GM19397 (cell line): ENCODE measurements at regions not wholly inside any gene's neighbourhood (a gene's known extent, or its start where the extent isn't known, plus 50 kb on each side); places are given as distances from the start of the nearest gene placed in this dataset.
A peak's percentile ranks its signal among the peaks of the same experiment; 100 is the strongest.

Experiments
- ATAC-seq: cut with Tn5 transposase; IDR thresholded peaks from one replicate; pipeline ENCODE4 v1.9.1; 2021; ENCODE audit warnings: mild to moderate bottlenecking, moderate library complexity; ENCODE audit not compliant: unreplicated experiment

GRCh38 chr3:20353286-20353685 lies 167.3 kb upstream of the SGO1 start:
- ATAC-seq: no peak

DNA sequence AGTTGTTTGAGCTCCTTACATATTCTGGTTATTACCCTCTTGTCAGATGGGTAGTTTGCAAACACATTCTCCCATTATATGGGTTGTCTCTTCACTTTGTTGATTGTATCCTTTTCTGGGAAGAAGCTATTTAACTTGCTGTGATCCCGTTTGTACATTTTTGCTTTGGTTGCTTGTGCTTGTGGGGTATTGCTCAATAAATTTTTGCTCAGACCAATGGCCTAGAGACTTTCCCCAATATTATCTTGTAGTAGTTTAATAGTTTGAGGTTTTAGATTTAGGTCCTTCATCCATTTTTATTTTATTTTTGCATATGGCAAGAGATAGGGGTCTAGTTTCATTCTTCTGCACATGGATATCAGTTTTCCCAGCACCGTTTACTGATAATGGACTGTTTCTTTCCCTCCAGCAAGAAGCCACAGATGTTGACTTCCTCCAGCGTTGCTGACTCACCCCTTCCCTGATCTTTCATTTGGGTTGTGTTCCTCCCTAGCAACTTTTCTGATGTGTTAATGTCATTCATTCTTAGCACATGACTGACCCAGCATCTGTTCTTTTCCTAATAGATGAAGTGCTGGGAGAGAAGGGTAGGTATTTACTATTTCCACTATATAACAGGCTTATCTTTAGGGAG lies 166.7 kb upstream of the SGO1 start:
- no peak for ATAC-seq

- no peak for ATAC-seq
Measured at GRCh38 chr3:20350449-20350848, 164.4 kb upstream of the SGO1 start.

DNA sequence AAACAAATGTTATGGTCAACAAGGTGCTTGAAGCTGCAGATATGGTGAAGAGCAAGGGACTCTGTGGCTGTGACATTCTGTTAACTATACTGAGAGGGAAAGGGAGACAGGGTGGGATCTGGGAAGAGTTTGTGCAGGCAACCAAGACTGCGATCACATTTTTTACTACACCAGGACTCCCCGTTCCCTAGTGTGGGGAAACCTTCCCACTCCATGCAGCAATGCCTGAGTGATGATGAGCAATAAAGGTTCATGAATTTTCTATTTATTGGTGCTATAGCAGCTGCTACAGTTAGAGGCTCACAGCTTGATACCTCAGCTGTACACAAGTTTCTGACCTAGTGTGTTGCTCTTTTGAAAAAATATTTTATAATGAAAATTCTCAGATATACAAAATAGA lies 160.9 kb upstream of the SGO1 start:
- ATAC-seq: no peak

DNA sequence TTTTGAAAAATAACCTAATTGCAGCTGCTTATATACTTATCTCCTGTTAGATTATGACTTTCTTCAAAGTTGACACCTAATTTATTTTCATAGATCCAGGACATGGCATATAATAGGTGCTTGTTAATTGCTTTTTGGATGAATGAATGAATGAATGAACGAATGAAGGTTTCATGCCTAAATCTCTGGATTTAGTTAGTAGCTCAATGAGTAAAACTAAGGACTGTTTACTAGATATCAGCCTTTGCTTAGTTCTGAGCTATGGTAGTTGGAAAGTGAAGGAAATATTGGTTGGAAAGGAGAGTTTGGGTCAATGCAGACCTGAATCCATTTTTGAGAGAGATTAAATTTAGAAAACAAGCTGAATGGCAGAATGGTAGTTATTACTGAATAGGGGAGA lies 160.4 kb upstream of the SGO1 start:
- no peak for ATAC-seq

- no peak for ATAC-seq
Measured at GRCh38 chr3:20344400-20344959, 158.5 kb upstream of the SGO1 start.

DNA sequence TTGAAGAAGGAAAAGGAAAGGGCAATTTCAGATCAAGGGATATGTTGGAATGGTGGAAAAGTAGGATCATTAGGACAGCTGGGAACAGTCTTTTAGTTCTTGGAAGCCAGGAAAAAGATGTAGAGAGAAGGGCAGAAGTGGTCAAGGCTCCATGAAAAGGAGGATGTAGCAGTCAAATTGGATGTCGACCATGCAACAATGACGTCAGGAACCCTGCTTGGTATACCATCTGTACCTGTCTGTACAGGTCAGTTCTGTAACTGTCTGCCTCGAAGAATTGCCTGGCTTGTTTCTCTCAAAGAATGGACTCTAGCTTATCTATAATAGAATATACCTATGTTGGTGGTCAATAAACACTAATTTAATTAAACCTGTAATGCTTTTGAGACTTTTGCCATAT lies 157.8 kb upstream of the SGO1 start:
- ATAC-seq: no peak

- peak; percentile 84 for ATAC-seq
Measured at GRCh38 chr3:20340324-20340928, 154.4 kb upstream of the SGO1 start.

- ATAC-seq: no peak
Measured at GRCh38 chr3:20336572-20336971, 150.6 kb upstream of the SGO1 start.

DNA sequence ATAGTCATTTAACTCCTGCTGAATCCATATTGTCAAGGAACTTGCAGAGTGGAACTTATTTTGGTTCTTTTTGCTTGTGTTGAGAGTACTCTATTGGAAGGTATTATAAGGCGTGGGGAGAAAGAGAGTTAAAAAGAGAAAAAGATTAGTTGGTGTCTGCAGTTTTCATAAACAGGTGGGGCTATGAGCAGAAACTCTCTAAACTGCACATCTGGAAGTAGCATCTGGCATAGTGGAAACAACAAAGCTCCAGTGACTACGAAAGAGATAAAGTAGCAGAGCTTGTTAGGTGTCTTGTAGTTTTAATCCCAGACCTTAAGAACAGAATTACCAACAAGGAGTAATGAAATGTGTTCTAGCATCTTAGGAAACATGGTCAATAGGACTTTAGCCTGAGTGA lies 148.8 kb upstream of the SGO1 start:
- no peak for ATAC-seq

- no peak for ATAC-seq
Measured at GRCh38 chr3:20327889-20328288, 141.9 kb upstream of the SGO1 start.

DNA sequence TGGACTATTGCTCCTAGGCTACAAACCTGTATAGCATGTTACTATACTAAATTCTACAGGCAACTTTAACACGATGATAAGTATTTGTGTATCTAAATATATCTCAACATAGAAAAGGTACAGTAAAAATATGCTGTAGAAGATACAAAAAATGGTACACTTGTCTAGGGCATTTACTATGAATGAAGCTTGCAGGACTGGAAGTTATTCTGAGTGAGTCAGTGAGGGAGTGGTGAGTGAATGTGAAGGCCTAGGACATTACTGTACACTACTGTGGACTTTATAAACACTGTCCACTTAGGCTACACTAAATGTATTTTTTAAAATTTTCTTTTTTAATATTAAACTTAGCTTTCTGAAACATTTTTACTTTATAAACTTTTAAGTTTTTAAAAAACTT lies 140.5 kb upstream of the SGO1 start:
- ATAC-seq: no peak

DNA sequence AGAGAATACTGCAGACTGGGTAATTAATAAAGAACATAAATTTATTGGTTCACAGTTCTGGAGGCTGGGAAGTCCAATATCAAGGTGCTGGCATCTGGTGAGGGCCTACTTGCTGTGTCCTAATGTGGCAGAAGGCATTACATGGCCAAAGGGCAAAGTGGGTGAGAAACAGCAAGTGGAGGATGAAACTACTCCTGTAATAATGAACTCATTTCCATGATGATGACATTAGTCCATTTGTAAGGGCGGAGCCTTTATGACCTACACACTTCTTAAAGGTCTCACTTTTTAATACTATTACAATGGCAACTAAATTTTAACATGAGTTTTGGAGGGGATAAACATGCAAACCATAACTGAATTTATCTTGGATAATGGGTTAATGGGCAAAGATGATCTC lies 139.6 kb upstream of the SGO1 start:
- no peak for ATAC-seq

DNA sequence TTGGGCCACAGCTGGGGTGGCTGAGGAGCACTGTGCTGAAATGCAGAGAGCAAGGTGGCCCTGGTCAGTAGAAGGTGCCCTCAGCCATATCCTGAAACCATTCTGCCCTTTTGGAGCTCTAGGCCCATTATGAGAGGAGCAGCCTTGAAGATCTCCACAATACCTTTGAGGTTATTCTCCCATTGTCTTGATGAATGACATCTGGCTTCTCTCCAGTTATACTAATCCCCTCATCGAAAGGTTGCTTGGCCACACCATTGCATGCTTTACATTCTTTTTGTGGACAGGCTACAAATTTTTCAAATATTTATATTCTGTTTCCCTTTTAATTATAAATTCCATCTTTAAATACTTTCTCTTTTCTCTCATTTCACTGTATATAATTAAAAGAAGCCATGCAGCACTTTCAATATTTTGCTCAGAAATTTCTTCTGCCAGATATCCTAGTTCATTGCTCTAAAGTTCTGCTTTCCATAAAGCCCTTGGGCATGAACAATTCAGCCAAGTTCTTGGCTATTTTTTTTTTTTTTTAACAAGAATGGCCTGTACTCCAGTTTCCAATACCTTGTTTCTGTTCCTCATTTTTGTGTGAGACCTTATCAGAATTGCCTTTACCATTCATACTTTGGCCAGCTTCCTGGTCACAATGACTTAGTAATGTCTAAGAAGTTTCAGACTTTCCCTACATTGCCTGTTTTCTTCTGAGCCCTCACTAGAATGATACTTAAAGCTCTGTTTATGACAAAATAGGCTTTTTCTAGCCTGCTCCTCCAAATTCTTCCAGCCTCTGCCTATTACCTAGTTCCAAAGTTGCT lies 138.9 kb upstream of the SGO1 start:
- ATAC-seq: peak; percentile 91

DNA sequence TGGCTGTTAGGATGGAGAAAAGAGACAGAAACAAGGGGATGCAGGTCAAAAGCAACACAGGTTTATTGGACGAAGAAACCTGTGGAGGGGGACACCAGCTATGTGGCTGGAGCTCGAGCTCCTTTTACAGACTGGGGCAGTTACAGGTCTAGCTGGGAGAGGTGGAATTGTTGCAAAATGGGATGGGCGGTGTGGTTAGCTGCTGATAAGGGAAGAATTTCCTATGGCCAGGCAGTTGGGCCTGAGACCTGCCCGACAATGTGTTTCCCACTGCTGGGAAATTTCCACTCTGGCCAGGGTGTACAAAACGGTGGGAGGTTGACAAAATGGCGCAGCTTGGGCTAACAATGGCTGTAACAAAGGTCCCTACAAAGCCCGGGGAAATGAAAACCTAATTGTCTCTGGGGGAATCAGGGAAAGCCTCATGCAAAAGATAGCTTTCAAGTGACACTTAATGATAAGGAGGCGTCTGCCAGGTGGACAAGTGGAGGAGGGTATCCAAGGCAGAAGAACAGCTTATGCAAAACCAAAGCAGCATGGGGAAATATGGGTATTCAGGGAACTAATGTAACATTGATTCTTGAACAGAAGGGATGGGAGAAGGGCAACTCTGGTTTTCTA lies 137.4 kb upstream of the SGO1 start:
- no peak for ATAC-seq

GRCh38 chr3:20322085-20322484 lies 136.1 kb upstream of the SGO1 start:
- no peak for ATAC-seq

DNA sequence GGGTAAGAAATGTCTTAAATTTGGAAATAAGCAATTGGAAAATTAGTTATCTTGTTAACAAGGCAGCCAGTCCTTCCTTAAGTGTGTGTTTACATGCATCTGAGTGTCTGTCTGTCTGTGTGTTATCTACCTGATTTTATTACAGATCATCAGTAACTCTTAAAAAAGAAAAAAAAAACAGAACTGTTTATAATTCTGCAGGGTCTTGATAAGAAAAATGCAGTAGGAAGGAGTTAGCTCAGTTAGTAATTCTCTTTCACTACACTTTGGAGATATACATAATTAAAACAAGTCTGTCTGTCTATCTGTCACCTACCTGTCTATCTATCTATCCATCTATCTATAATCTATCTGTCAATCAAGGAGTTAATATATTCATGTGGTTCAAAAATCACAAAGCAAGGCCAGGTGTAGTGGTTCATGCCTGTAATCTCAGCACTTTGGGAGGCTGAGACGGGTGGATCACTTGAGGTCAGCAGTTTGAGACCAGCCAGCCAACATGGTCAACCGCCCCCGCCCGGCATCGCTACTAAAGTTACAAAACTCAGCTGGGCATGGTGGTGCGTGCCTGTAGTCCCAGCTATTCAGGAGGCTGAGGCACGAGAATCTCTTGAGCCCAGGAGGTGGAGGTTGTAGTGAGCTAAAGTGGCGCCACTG lies 135.5 kb upstream of the SGO1 start:
- ATAC-seq: no peak

DNA sequence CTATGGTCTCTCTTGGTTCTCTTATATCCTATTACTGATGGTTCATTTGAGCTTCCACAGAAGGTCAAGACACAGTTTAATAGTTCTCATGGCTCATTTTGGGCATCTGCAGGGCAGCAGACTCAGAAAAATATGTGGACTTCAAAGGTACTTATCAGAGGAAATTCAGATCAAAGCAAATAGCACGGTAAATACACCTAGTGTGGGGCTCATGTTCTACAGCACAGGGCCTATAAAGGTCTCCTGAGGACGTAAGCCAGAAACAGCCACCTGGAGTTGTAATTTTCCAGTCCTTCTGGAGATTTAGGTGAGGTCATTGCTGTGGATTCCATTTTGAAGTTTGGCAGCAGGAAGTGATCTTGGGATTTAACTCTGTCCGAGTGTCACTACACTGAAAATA lies 134.5 kb upstream of the SGO1 start:
- ATAC-seq: no peak

- ATAC-seq: no peak
Measured at GRCh38 chr3:20319551-20319950, 133.5 kb upstream of the SGO1 start.

GRCh38 chr3:20317616-20318015 lies 131.6 kb upstream of the SGO1 start:
- ATAC-seq: no peak

DNA sequence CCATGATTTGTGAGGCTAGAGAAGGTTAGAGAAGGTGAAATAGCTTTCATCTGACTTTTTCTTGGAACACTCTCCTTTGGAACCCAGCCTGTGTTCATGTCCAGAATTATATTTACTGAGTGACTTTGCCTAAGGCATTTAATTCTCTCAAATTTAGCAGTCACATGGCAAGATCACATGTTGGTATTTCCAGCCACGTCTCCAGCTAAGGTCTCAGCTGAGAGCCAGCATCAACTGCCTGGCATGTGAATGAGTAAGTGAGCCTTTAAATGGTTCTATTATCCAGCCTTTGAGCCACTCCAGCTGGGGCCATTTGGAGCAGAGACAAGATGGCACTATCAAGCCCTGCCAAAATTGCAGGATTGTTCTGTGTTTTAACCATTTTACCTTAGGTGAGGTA lies 130.2 kb upstream of the SGO1 start:
- no peak for ATAC-seq
